Small intestine (tissue), 7 donors: ENCODE measurements at regions not wholly inside any gene's neighbourhood (a gene's known extent, or its start where the extent isn't known, plus 50 kb on each side); places are given as distances from the start of the nearest gene placed in this dataset.

Source experiments
- DNase-seq, 2 donors: peaks; one replicate each; pipeline versions ENCODE4 v3.0.0 to v3.0.0-alpha.2; 2013
- FAIRE-seq: peaks from 2 replicates; lab custom pipeline; 2012; peaks lifted over from hg19 to GRCh38; lab: Jason Lieb, UNC
- H3K27ac ChIP-seq, 3 donors: one replicate each; pipeline ENCODE4 v1.5.1; 2013; ENCODE audit warnings: low read length in 2 of 3, mild to moderate bottlenecking in 2 of 3, control low read depth in 1 of 3, inconsistent platforms in 1 of 3, low read depth in 1 of 3, moderate library complexity in 1 of 3
- H3K27me3 ChIP-seq, 3 donors: one replicate each; pipeline ENCODE4 v1.6.1; 2013; ENCODE audit warnings: low read length in 3 of 3, inconsistent platforms in 1 of 3; ENCODE audit not compliant: control insufficient read depth in 3 of 3, insufficient read depth in 3 of 3
- H3K36me3 ChIP-seq, 3 donors: one replicate each; pipeline ENCODE4 v1.6.1; 2013; ENCODE audit warnings: low read length in 3 of 3, inconsistent platforms in 1 of 3, low read depth in 1 of 3, mild to moderate bottlenecking in 1 of 3, moderate library complexity in 1 of 3; ENCODE audit not compliant: control insufficient read depth in 3 of 3, insufficient read depth in 2 of 3
- H3K4me1 ChIP-seq, 3 donors: one replicate each; pipeline ENCODE4 v1.6.1; 2013; ENCODE audit warnings: low read length in 2 of 3, inconsistent platforms in 1 of 3, low read depth in 1 of 3, mild to moderate bottlenecking in 1 of 3, moderate library complexity in 1 of 3; ENCODE audit not compliant: control insufficient read depth in 3 of 3, insufficient read depth in 2 of 3
- H3K4me3 ChIP-seq, 3 donors: one replicate each; pipeline ENCODE4 v1.5.1; 2013; ENCODE audit warnings: low read length in 3 of 3, control low read depth in 1 of 3, inconsistent platforms in 1 of 3, low read depth in 1 of 3, mild to moderate bottlenecking in 1 of 3, moderate library complexity in 1 of 3
- H3K9me3 ChIP-seq, 2 donors: one replicate each; pipeline ENCODE4 v1.6.1; 2013; ENCODE audit warnings: low read depth in 1 of 2, low read length in 1 of 2; ENCODE audit not compliant: control insufficient read depth in 2 of 2, insufficient read depth in 1 of 2
- WGBS, 3 donors: extraction: QIAGEN DNeasy Blood & Tissue Kit; methylation state at CpG; one replicate each; pipeline ENCODE4 v1.1.7; 2013; 5-methylcytosine and 5-hydroxymethylcytosine counted together
- donor health status: healthy with polysubstance abuse.
- donor health status: control.
- donor health status: control.
- donor health status: Bipolar disorder and iron deficiency.
- donor health status: healthy.

DNA sequence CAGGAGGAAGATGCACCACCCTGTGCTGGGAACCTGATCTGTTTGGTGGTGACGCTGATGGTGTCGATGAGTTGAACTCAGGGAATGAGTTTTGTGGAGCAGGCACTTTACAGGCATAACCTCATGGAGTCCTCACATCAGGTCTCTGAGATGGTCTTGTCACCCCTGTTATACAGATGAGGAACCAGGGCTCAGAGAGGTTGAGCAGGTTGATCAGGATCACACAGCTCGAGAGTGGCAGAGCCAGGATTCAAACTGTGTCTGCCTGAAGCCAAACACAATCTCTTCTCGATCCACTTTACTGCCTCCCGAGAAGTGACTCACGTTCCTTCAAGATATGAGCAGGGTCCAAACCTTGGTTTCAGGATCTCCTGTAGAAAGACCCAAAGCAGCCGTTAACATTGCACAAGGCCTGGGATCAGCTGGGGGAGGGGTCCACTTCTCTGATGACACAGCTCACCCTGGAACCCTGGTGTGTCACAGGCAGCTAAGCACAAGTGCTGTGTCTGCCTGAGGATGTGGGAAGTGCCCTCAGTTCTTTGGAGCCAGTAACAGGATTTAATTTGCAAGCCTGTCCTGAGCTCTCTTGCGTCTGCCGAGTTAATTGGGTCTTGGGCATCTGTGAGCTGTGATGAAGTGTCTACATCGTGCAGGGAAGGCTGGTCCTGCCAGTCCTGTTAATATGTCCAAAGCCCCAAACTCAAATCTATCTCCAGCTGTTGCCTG is 65.4 kb upstream of the STUM start:
- Histone ChIP-seq H3K36me3 (no peaks in the 10 kb centered on the region), H3K4me3 (no peak overlapping the region), H3K27me3 (peaks cover 0 to 31% (median 0%) of the 10 kb centered on the region in 3 donors), H3K27ac (no peak overlapping the region), H3K9me3 (no peaks in the 10 kb centered on the region), H3K4me1 (peaks cover 0 to 31% (median 2%) of the 10 kb centered on the region in 3 donors)
- FAIRE-seq (no peak), DNase-seq (peak; percentile 40 to 45)
- 53 to 72% (median 54%) methylated on average over 10 of the region's 10 CpGs for WGBS, 3 donors

- no peak for FAIRE-seq
- peaks cover 0 to 36% (median 0%) of the 10 kb centered on the region in 3 donors for H3K27me3 ChIP-seq
- WGBS, 3 donors, result 47 to 76% (median 49%) methylated on average over 5 of the region's 5 CpGs
- H3K36me3 ChIP-seq, result no peaks in the 10 kb centered on the region
- no peak overlapping the region for H3K4me3 ChIP-seq
- H3K9me3 ChIP-seq, result no peaks in the 10 kb centered on the region
- peaks cover 0 to 26% (median 2%) of the 10 kb centered on the region in 3 donors for H3K4me1 ChIP-seq
- DNase-seq, result peak in 1 of 2 donors; percentile 55
- no peak overlapping the region for H3K27ac ChIP-seq
Measured at GRCh38 chr1:226485192-226485591, 63.4 kb upstream of the STUM start.

GRCh38 chr1:226486161-226486560 is 62.4 kb upstream of the STUM start:
- WGBS, 3 donors, result 61 to 71% (median 63%) methylated on average over 1 of the region's 1 CpG
- H3K4me1 ChIP-seq, result peaks cover 0 to 18% (median 2%) of the 10 kb centered on the region in 3 donors
- no peaks in the 10 kb centered on the region for H3K9me3 ChIP-seq
- no peaks in the 10 kb centered on the region for H3K36me3 ChIP-seq
- no peak overlapping the region for H3K27ac ChIP-seq
- FAIRE-seq (no peak), DNase-seq (no peak)
- no peak overlapping the region for H3K4me3 ChIP-seq
- H3K27me3 ChIP-seq, result peaks cover 0 to 38% (median 0%) of the 10 kb centered on the region in 3 donors

DNA sequence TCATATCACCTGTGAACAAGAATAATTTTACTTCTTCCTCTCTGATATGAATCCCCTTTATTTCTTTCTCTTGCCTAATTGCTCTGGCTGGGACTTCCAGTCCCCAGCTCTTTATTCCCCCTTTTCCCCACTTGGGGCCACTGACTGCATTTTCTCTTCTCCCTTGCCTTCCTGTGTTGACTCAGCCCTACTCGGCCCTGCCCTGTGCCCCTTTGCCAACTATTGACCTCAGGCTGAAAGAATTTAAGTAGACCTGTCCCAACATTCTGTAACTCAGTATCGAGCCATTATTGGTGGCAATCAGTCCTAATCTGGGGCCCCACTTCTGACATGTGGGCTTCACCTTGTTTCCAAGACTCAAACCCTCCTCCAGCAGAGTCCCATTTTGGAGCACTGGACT is 60.6 kb upstream of the STUM start:
- H3K27me3 ChIP-seq, result peaks cover 0 to 29% (median 0%) of the 10 kb centered on the region in 3 donors
- H3K9me3 ChIP-seq, result no peaks in the 10 kb centered on the region
- H3K27ac ChIP-seq, result no peak overlapping the region
- peaks cover 0 to 7% (median 0%) of the 10 kb centered on the region in 3 donors for H3K4me1 ChIP-seq
- 7 to 63% (median 12%) methylated on average over 2 of the region's 2 CpGs for WGBS, 3 donors
- H3K4me3 ChIP-seq, result no peak overlapping the region
- no peaks in the 10 kb centered on the region for H3K36me3 ChIP-seq
- no peak for FAIRE-seq
- peak; percentile 36 to 58 for DNase-seq

DNA sequence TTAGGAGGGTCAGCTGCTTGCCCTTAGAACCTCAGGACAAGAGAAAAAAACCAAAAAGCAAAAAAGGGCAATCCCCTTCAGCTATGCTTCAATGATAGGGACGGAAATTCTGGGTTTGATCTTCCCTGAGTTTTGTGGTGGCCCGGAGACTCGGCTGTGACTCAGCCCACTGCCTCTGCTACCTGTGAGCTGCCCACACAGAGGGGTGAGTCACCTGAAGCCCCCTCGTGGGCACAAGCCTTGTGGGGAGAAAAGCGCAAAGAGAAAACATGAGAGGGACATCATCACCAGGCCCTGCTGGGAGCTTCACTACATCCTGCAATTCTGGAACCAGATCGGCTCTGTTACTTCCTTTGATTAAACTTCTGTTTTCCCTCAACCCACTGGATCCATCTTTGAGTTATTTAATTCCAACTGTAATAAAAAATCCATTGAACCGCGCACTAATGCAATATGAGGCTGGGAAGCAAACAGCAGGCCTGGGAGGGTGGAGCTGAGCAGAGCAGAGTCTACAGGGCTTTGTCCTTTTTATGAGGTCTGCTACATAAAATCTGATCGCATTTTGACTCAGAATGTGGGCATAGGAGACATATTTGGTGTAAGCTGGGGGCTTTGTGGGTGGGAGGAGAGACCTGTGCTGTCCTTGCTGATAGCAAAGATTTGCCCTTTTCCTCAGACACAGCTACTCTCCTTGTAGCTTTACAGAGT is 58.7 kb upstream of the STUM start:
- no peak for FAIRE-seq
- Histone ChIP-seq H3K4me3 (no peak overlapping the region), H3K9me3 (no peaks in the 10 kb centered on the region), H3K36me3 (no peaks in the 10 kb centered on the region), H3K27ac (no peak overlapping the region), H3K4me1 (peaks cover 0 to 7% (median 0%) of the 10 kb centered on the region in 3 donors), H3K27me3 (peaks cover 0 to 13% (median 0%) of the 10 kb centered on the region in 3 donors)
- no peak for DNase-seq
- WGBS, 3 donors, result 57 to 69% (median 58%) methylated on average over 9 of the region's 9 CpGs

DNA sequence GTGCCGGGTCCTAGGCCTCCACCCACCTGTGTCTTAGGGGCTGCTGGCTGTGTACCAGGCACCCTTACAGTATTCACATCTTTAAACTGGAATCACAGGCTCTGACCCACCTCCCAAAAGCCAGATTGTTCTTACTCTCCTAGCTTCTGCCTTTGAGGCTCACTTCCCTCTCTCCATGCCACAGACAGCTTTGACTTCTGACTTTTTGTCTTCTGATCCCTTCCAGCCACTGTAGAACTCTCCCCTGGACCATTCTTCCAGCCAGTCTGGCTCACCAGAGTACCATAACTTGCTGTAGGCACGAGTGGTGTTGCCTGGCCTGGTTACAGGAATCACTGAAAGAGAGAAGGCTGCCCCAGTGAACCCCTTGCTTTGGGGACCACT is 58.1 kb upstream of the STUM start:
- H3K4me1 ChIP-seq, result peaks cover 0 to 10% (median 0%) of the 10 kb centered on the region in 3 donors
- no peak for DNase-seq
- no peak overlapping the region for H3K27ac ChIP-seq
- 59 to 79% (median 73%) methylated on average over 2 of the region's 2 CpGs for whole genome bisulfite sequencing, 3 donors
- FAIRE-seq, result no peak
- no peaks in the 10 kb centered on the region for H3K36me3 ChIP-seq
- peaks cover 0 to 8% (median 0%) of the 10 kb centered on the region in 3 donors for H3K27me3 ChIP-seq
- H3K9me3 ChIP-seq, result no peaks in the 10 kb centered on the region
- H3K4me3 ChIP-seq, result no peak overlapping the region

DNA sequence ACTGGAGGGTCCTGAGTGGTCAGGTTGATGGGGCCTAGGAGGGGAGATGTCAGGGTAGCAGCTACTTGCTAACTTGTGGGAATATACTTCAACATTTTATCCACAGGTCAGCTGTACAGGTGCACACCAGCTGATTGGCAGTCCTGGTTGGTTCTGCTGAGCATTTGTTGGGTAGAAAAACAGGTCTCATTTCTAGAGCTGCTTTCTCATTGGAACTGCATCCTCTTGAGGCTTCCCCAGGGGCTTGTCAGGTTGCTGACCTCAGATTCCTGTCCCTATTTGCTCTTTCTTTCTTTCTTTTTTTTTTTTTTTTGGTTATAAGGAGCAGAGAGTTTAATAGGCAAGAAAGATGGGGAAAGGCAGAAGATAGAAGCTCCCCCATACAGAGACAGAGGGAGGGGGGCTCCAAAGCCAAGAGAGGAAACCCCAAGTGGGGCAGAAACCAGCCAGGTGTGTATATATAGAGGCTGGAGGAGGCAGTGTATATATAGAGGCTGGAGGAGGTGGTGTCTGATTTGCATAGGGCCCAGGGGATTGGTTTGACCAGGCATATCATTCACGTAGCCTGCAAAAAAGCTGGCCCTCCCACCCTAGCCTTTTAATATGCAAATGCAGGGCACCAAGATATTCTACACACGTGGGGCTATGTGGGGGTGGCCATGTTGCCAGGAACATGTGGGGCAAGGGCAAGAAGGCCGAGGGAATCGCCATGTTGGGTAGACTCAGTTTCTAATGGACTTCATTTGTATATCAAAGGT is 57.3 kb upstream of the STUM start:
- no peak for FAIRE-seq
- no peak for DNase-seq
- Histone ChIP-seq H3K27me3 (peaks cover 0 to 7% (median 0%) of the 10 kb centered on the region in 3 donors), H3K9me3 (no peaks in the 10 kb centered on the region), H3K4me3 (no peak overlapping the region), H3K4me1 (peaks cover 0 to 15% (median 0%) of the 10 kb centered on the region in 3 donors), H3K36me3 (no peaks in the 10 kb centered on the region), H3K27ac (no peak overlapping the region)
- WGBS, 3 donors, result 70 to 81% (median 77%) methylated on average over 4 of the region's 4 CpGs
